OCI-LY1 (cell line): ENCODE measurements at regions not wholly inside any gene's neighbourhood (a gene's known extent, or its start where the extent isn't known, plus 50 kb on each side); places are given as distances from the start of the nearest gene placed in this dataset.

Experiments
- H2AFZ ChIP-seq: fragments of 200-600 bp; sonication (generic), shearing (Covaris generic); 2 replicates; pipeline ENCODE4 v1.6.0; 2014; ENCODE audit warnings: antibody characterized with exemption, mild to moderate bottlenecking, low read length
- H3F3A ChIP-seq: fragments of 200-600 bp; sonication (generic), shearing (Covaris generic); 2 replicates; pipeline ENCODE4 v1.6.0; 2014; ENCODE audit warnings: mild to moderate bottlenecking, antibody characterized with exemption, low read length, moderate library complexity; ENCODE audit not compliant: insufficient read depth
- H3K27ac ChIP-seq: fragments of 200-600 bp; sonication (generic); 2 replicates; pipeline ENCODE4 v1.5.1; 2014; ENCODE audit warnings: low read length, mixed run types, mild to moderate bottlenecking, low read depth; ENCODE audit not compliant: poor library complexity, severe bottlenecking
- H3K27me3 ChIP-seq: fragments of 200-600 bp; sonication (generic); 2 replicates; pipeline ENCODE4 v1.6.0; 2014; ENCODE audit warnings: antibody characterized with exemption, mild to moderate bottlenecking, low read length, moderate library complexity; ENCODE audit not compliant: insufficient read depth
- H3K36me3 ChIP-seq: fragments of 200-600 bp; sonication (generic); 2 replicates; pipeline ENCODE4 v1.6.1; 2014; ENCODE audit warnings: mild to moderate bottlenecking, antibody characterized with exemption, low read length, moderate library complexity, mixed read lengths; ENCODE audit not compliant: insufficient read depth
- H3K4me1 ChIP-seq: fragments of 200-600 bp; sonication (generic); 2 replicates; pipeline ENCODE4 v1.5.1; 2014; ENCODE audit warnings: mild to moderate bottlenecking, low read length, moderate library complexity; ENCODE audit not compliant: insufficient read depth, severe bottlenecking
- H3K4me2 ChIP-seq: fragments of 200-600 bp; sonication (generic), shearing (Covaris generic); 2 replicates; pipeline ENCODE4 v1.6.1; 2014; ENCODE audit warnings: low read length
- H3K4me3 ChIP-seq: fragments of 200-600 bp; sonication (generic); 2 replicates; pipeline ENCODE4 v1.5.1; 2014; ENCODE audit warnings: low read length, low read depth, mild to moderate bottlenecking, mixed read lengths; ENCODE audit not compliant: poor library complexity, severe bottlenecking
- H3K79me2 ChIP-seq: fragments of 200-600 bp; shearing (Covaris generic); 2 replicates; pipeline ENCODE4 v1.6.1; 2016; ENCODE audit warnings: mixed run types, low read length, mixed read lengths; ENCODE audit not compliant: insufficient read depth
- H3K9ac ChIP-seq: fragments of 200-600 bp; sonication (generic), shearing (Covaris generic); 2 replicates; pipeline ENCODE4 v1.6.1; 2014; ENCODE audit warnings: mild to moderate bottlenecking, low read length, mixed read lengths
- H3K9me2 ChIP-seq: fragments of 200-600 bp; sonication (generic), shearing (Covaris generic); 2 replicates; pipeline ENCODE4 v1.6.1; 2014; ENCODE audit warnings: low read depth, mild to moderate bottlenecking, low read length, mixed read lengths
- H3K9me3 ChIP-seq: fragments of 200-600 bp; shearing (Covaris generic); 2 replicates; pipeline ENCODE4 v1.6.1; 2014; ENCODE audit warnings: low read length, mixed read lengths
- H4K20me1 ChIP-seq: fragments of 200-600 bp; sonication (generic), shearing (Covaris generic); 2 replicates; pipeline ENCODE4 v1.6.0; 2016; ENCODE audit warnings: mild to moderate bottlenecking, low read length; ENCODE audit not compliant: insufficient read depth
- CTCF ChIP-seq: fragments of 200-600 bp; sonication (generic), shearing (Covaris generic); IDR thresholded peaks from 2 replicates; pipeline ENCODE4 v1.5.1; 2017; ENCODE audit warnings: mild to moderate bottlenecking, antibody characterized with exemption, low read length, moderate library complexity, mixed read lengths
- EZH2 ChIP-seq: fragments of 200-600 bp; sonication (generic), shearing (Covaris generic); IDR thresholded peaks from 2 replicates; pipeline ENCODE4 v1.8.0; 2017; ENCODE audit warnings: borderline replicate concordance, mixed run types, mild to moderate bottlenecking, antibody characterized with exemption, low read length, moderate library complexity, mixed read lengths

- no peaks in the 10 kb centered on the region for H3K36me3 ChIP-seq
- no peaks in the 10 kb centered on the region for H3K79me2 ChIP-seq
- H3K9ac ChIP-seq, result no peak overlapping the region
- H3K9me2 ChIP-seq, result no peaks in the 10 kb centered on the region
- no peaks in the 10 kb centered on the region for H3K27me3 ChIP-seq
- H3K4me2 ChIP-seq, result no peak overlapping the region
- H2AFZ ChIP-seq, result no peak overlapping the region
- no peaks in the 10 kb centered on the region for H3F3A ChIP-seq
- no peaks in the 10 kb centered on the region for H4K20me1 ChIP-seq
- no peaks in the 10 kb centered on the region for H3K9me3 ChIP-seq
- no peak overlapping the region for H3K4me3 ChIP-seq
- TF ChIP-seq CTCF (no peak), EZH2 (no peak)
- H3K27ac ChIP-seq, result no peak overlapping the region
- H3K4me1 ChIP-seq, result no peaks in the 10 kb centered on the region
Observed at GRCh38 chr10:123240250-123240649, 86.0 kb downstream of the BUB3 start.

- H3K4me1 ChIP-seq, result no peaks in the 10 kb centered on the region
- H3K4me2 ChIP-seq, result no peak overlapping the region
- H3K9me2 ChIP-seq, result no peaks in the 10 kb centered on the region
- H4K20me1 ChIP-seq, result no peaks in the 10 kb centered on the region
- no peak for TF ChIP-seq CTCF
- TF ChIP-seq EZH2, result no peak
- H3F3A ChIP-seq, result no peaks in the 10 kb centered on the region
- no peaks in the 10 kb centered on the region for H3K9me3 ChIP-seq
- H3K4me3 ChIP-seq, result no peak overlapping the region
- no peaks in the 10 kb centered on the region for H3K27me3 ChIP-seq
- no peak overlapping the region for H3K9ac ChIP-seq
- H3K27ac ChIP-seq, result no peak overlapping the region
- H3K36me3 ChIP-seq, result no peaks in the 10 kb centered on the region
- no peak overlapping the region for H2AFZ ChIP-seq
- H3K79me2 ChIP-seq, result no peaks in the 10 kb centered on the region
Observed at GRCh38 chr10:123240776-123241175, 86.6 kb downstream of the BUB3 start.

GRCh38 chr10:123241391-123242141, 87.4 kb downstream of the BUB3 start:
- H2AFZ ChIP-seq, result no peak overlapping the region

More at GRCh38 chr10:123241391-123242141, 87.4 kb downstream of the BUB3 start:
- H3F3A ChIP-seq, result no peaks in the 10 kb centered on the region
- H3K36me3 ChIP-seq, result no peaks in the 10 kb centered on the region
- no peak overlapping the region for H3K9ac ChIP-seq
- no peaks in the 10 kb centered on the region for H3K27me3 ChIP-seq
- H3K4me2 ChIP-seq, result no peak overlapping the region
- no peak overlapping the region for H3K27ac ChIP-seq
- H3K9me2 ChIP-seq, result no peaks in the 10 kb centered on the region
- no peaks in the 10 kb centered on the region for H3K4me1 ChIP-seq
- H3K4me3 ChIP-seq, result no peak overlapping the region
- H3K9me3 ChIP-seq, result no peaks in the 10 kb centered on the region
- H4K20me1 ChIP-seq, result no peaks in the 10 kb centered on the region
- H3K79me2 ChIP-seq, result no peaks in the 10 kb centered on the region
- TF ChIP-seq EZH2 (no peak), CTCF (no peak)
